PC-3 (cell line): ENCODE measurements at regions not wholly inside any gene's neighbourhood (a gene's known extent, or its start where the extent isn't known, plus 50 kb on each side); places are given as distances from the start of the nearest gene placed in this dataset.

Source experiments
- ATAC-seq: fragments of 200-7000 bp; cut with Tn5 transposase; 2 replicates; pipeline ENCODE4 v1.9.1; 2020; ENCODE audit warnings: mild to moderate bottlenecking, moderate library complexity
- BruUV-seq: library from RNA; stranded (reverse); fragments of 400-500 nt; replicated peaks from 2 replicates; lab custom pipeline; 2021; lab: Mats Ljungman, UMichigan
- CTCF ChIA-PET: fragments of 300-600 bp; sonication (Branson Sonifier 250); formaldehyde crosslinking; loops from one replicate; lab custom pipeline; 2022; ENCODE audit warnings: antibody characterized with exemption; lab: Charles Lee
- POLR2A ChIA-PET: fragments of 300-600 bp; sonication (Branson Sonifier 250); formaldehyde crosslinking; loops from one replicate; lab custom pipeline; 2022; ENCODE audit warnings: antibody characterized with exemption; ENCODE audit not compliant: unreplicated experiment; lab: Charles Lee
- DNase-seq: peaks from one replicate; pipeline ENCODE4 v3.0.0-alpha.2; 2015
- H2AFZ ChIP-seq: fragments of 300-600 bp; sonication (generic); 2 replicates; pipeline ENCODE4 v1.6.0; 2016; ENCODE audit warnings: antibody characterized with exemption, low read length
- H3F3A ChIP-seq: fragments of 300-600 bp; sonication (generic); one replicate; pipeline ENCODE4 v1.6.0; 2017; ENCODE audit warnings: antibody characterized with exemption, low read length, control low read depth, mild to moderate bottlenecking; ENCODE audit not compliant: unreplicated experiment
- H3K27ac ChIP-seq: fragments of 300-600 bp; sonication (generic); 2 replicates; pipeline ENCODE4 v1.5.1; 2016; ENCODE audit warnings: mild to moderate bottlenecking, low read length
- H3K27me3 ChIP-seq: fragments of 300-600 bp; sonication (generic); 2 replicates; pipeline ENCODE4 v1.6.1; 2016; ENCODE audit warnings: low read length, mixed read lengths
- H3K36me3 ChIP-seq: fragments of 300-600 bp; sonication (generic); 2 replicates; pipeline ENCODE4 v1.6.1; 2016; ENCODE audit warnings: low read depth, mixed run types, low read length, mixed read lengths
- H3K4me1 ChIP-seq: fragments of 300-600 bp; sonication (generic); 2 replicates; pipeline ENCODE4 v1.5.1; 2016; ENCODE audit warnings: low read length; ENCODE audit not compliant: insufficient read depth
- H3K4me2 ChIP-seq: fragments of 300-600 bp; sonication (generic); 2 replicates; pipeline ENCODE4 v1.6.0; 2016; ENCODE audit warnings: low read length
- H3K4me3 ChIP-seq: fragments of 300-600 bp; sonication (generic); 2 replicates; pipeline ENCODE4 v1.5.1; 2016; ENCODE audit warnings: mild to moderate bottlenecking, low read length, mixed read lengths
- H3K79me2 ChIP-seq: fragments of 300-600 bp; sonication (generic); 2 replicates; pipeline ENCODE4 v1.6.1; 2017; ENCODE audit warnings: low read length, mixed read lengths
- H3K9ac ChIP-seq: fragments of 300-600 bp; sonication (generic); 2 replicates; pipeline ENCODE4 v1.6.0; 2016; ENCODE audit warnings: mild to moderate bottlenecking, low read length
- H3K9me2 ChIP-seq: fragments of 300-600 bp; sonication (generic); replicated peaks from 2 replicates; pipeline ENCODE4 v1.6.1; 2016; ENCODE audit warnings: mixed run types, low read length, mixed read lengths
- H3K9me3 ChIP-seq: fragments of 300-600 bp; sonication (generic); 2 replicates; pipeline ENCODE4 v1.6.1; 2016; ENCODE audit warnings: low read length, mixed read lengths
- H4K20me1 ChIP-seq: fragments of 300-600 bp; sonication (generic); 2 replicates; pipeline ENCODE4 v1.6.1; 2016; ENCODE audit warnings: low read length, mixed read lengths
- EZH2 ChIP-seq: fragments of 300-600 bp; sonication (generic); IDR thresholded peaks from one replicate; pipeline ENCODE4 v1.6.1; 2017; ENCODE audit warnings: antibody characterized with exemption, mild to moderate bottlenecking, low read length; ENCODE audit not compliant: unreplicated experiment
- EZH2phosphoT487 ChIP-seq: fragments of 300-600 bp; sonication (generic); IDR thresholded peaks from 2 replicates; pipeline ENCODE4 v1.6.1; 2018; ENCODE audit warnings: mild to moderate bottlenecking, antibody characterized with exemption, low read length, borderline replicate concordance
- intact Hi-C: fragments of 100-400 bp; cut with micrococcal nuclease; formaldehyde crosslinking; loops from 2 replicates; pipeline ENCODE4 v1.9.0; 2023
- TF ChIP-seq, protein P1 (sequence below): fragments of 300-600 bp; sonication (generic); conservative IDR thresholded peaks from 2 replicates; pipeline ENCODE4 v1.5.1; 2017; ENCODE audit warnings: antibody characterized with exemption, low read depth, mild to moderate bottlenecking, low read length

DNA sequence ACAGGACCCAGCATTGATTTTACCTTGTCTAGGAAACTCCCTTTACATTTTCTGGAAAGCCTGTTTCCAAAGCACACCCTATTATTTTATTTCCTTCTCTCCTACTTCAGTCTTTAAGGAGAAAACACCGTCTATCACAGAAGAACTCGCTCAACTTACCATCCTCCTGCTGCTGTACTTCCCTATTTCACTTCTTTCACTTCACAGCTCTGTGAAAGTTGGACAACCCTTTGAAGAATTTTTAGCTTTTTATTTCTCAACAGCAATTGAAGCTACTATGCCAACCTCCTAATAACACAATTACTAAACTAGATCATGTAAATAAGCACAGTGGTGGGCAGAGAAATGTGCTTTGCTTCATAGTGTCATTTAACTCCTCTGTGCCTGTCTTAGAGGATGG, 166.5 kb downstream of the TFEC start:
- Histone ChIP-seq H2AFZ (no peak overlapping the region), H4K20me1 (no peaks in the 10 kb centered on the region), H3K27me3 (peaks cover 74% of the 10 kb centered on the region), H3K27ac (no peak overlapping the region), H3K4me3 (no peak overlapping the region), H3K4me2 (no peak overlapping the region), H3F3A (no peaks in the 10 kb centered on the region), H3K4me1 (no peaks in the 10 kb centered on the region), H3K9ac (no peak overlapping the region), H3K79me2 (no peaks in the 10 kb centered on the region), H3K9me2 (no peaks in the 10 kb centered on the region), H3K36me3 (no peaks in the 10 kb centered on the region), H3K9me3 (no peaks in the 10 kb centered on the region)
- DNase-seq: no peak
- TF ChIP-seq EZH2: no peak
- TF ChIP-seq, protein P1, sequence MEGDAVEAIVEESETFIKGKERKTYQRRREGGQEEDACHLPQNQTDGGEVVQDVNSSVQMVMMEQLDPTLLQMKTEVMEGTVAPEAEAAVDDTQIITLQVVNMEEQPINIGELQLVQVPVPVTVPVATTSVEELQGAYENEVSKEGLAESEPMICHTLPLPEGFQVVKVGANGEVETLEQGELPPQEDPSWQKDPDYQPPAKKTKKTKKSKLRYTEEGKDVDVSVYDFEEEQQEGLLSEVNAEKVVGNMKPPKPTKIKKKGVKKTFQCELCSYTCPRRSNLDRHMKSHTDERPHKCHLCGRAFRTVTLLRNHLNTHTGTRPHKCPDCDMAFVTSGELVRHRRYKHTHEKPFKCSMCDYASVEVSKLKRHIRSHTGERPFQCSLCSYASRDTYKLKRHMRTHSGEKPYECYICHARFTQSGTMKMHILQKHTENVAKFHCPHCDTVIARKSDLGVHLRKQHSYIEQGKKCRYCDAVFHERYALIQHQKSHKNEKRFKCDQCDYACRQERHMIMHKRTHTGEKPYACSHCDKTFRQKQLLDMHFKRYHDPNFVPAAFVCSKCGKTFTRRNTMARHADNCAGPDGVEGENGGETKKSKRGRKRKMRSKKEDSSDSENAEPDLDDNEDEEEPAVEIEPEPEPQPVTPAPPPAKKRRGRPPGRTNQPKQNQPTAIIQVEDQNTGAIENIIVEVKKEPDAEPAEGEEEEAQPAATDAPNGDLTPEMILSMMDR: no peak
- TF ChIP-seq EZH2phosphoT487: no peak
- intact Hi-C loops: no loop called here
- BruUV-seq: no TSS peak
- POLR2A ChIA-PET: no interaction called here
- no peak for ATAC-seq
- CTCF ChIA-PET: no interaction called here

DNA sequence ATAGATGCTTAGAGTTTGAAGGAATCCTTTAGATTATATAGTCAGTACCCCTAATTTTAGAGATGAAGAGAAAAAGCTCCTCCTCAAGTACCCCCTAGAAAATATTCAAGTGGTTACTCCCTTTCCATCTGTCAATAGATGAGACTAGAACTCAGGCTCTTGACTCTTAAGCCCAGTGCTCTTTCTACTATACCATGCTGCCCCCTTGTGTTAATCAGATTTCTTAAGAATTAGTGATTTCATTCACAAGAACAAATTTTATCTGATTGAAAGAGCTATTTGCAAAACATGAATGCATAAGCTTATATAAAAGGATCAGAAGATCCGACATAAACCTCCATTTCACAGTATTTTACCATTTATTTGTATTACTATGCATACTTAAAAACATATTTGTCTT, 179.3 kb downstream of the TFEC start:
- no peaks in the 10 kb centered on the region for H3K4me1 ChIP-seq
- H4K20me1 ChIP-seq: no peaks in the 10 kb centered on the region
- H3K4me2 ChIP-seq: no peak overlapping the region
- TF ChIP-seq, protein P1: peak; percentile 67
- no peak for TF ChIP-seq EZH2
- BruUV-seq: no TSS peak
- peaks cover 61% of the 10 kb centered on the region for H3K27me3 ChIP-seq
- intact Hi-C loops: loop anchor here (1.0 kb wide), 3 partner anchors 1424 to 1825 kb away; no protein-coding TSS in a partner anchor
- ChIA-PET CTCF (interaction anchor here (0.5 to 1.0 kb wide), 8 partner anchors 52 to 1769 kb away, joined by 3 to 10 read pairs (median 3); no protein-coding TSS in a partner anchor), POLR2A (no interaction called here)
- H2AFZ ChIP-seq: no peak overlapping the region
- peak; percentile 69 for DNase-seq
- H3K27ac ChIP-seq: no peak overlapping the region
- no peaks in the 10 kb centered on the region for H3K9me2 ChIP-seq
- H3K36me3 ChIP-seq: no peaks in the 10 kb centered on the region
- peak; percentile 55; the same call in 1 of the 2 replicates for ATAC-seq
- H3K79me2 ChIP-seq: no peaks in the 10 kb centered on the region
- no peak overlapping the region for H3K9ac ChIP-seq
- no peak overlapping the region for H3K4me3 ChIP-seq
- H3F3A ChIP-seq: no peaks in the 10 kb centered on the region
- H3K9me3 ChIP-seq: no peaks in the 10 kb centered on the region

DNA sequence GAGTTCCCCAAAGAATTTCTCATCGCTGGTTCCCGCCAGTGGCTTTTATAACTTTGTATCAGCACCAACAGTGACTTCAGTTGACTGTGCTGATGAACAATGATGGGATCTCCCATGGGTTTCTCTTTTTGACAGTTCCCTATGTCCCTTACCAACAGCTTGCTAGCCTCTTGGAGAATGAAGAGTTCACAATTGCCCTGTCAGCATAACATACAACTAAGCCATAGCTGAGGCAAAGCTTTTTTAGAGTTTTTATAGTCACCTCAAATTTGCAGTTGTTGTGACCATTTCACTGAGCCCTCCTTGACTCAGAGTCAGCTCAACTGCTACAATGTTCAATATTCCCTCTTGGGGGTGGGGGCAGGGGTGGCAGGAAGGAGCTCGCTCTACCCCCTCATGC, 179.8 kb downstream of the TFEC start:
- intact Hi-C loops: loop anchor here (1.0 kb wide), 3 partner anchors 1423 to 1824 kb away; no protein-coding TSS in a partner anchor
- TF ChIP-seq EZH2 (no peak), EZH2phosphoT487 (no peak)
- TF ChIP-seq, protein P1: no peak
- H3K27me3 ChIP-seq: peaks cover 61% of the 10 kb centered on the region
- no peaks in the 10 kb centered on the region for H3K4me1 ChIP-seq
- H3K9me2 ChIP-seq: no peaks in the 10 kb centered on the region
- no peak overlapping the region for H2AFZ ChIP-seq
- no TSS peak for BruUV-seq
- H3K4me3 ChIP-seq: no peak overlapping the region
- no peak overlapping the region for H3K4me2 ChIP-seq
- H3K79me2 ChIP-seq: no peaks in the 10 kb centered on the region
- no peaks in the 10 kb centered on the region for H3K36me3 ChIP-seq
- no peak for DNase-seq
- CTCF ChIA-PET: interaction anchor here (0.5 to 1.0 kb wide), 3 partner anchors 130 to 1424 kb away, joined by 5 to 8 read pairs (median 5); no protein-coding TSS in a partner anchor
- H4K20me1 ChIP-seq: no peaks in the 10 kb centered on the region
- no peaks in the 10 kb centered on the region for H3K9me3 ChIP-seq
- POLR2A ChIA-PET: no interaction called here
- no peak overlapping the region for H3K9ac ChIP-seq
- ATAC-seq: no peak
- H3F3A ChIP-seq: no peaks in the 10 kb centered on the region
- H3K27ac ChIP-seq: no peak overlapping the region
